ENCODE measurements at regions not wholly inside any gene's neighbourhood (a gene's known extent, or its start where the extent isn't known, plus 50 kb on each side); places are given as distances from the start of the nearest gene placed in this dataset.

GRCh38 chr6:28725274-28725809 lies 198.4 kb downstream of the TRIM27 start:
- FAIRE-seq = no peak
- Histone ChIP-seq H3K36me3 (ENCODE audit: control insufficient read depth in 2 of 3, insufficient read depth in 3 of 3, low read length in 3 of 3) (no peaks in the 10 kb centered on the region), H3K27ac (ENCODE audit: low read depth in 2 of 2, low read length in 2 of 2) (no peak overlapping the region), H3K27me3 (ENCODE audit: control insufficient read depth, insufficient read depth, low read length) (peaks cover 20% of the 10 kb centered on the region), H3K4me3 (ENCODE audit: low read length in 3 of 3) (no peak overlapping the region), H3K4me1 (ENCODE audit: control insufficient read depth in 2 of 3, insufficient read depth in 2 of 3, low read depth in 1 of 3, low read length in 3 of 3) (no peaks in the 10 kb centered on the region), H3K9me3 (ENCODE audit: control insufficient read depth in 2 of 3, insufficient read depth in 1 of 3, low read length in 3 of 3) (peaks cover 0 to 4% (median 0%) of the 10 kb centered on the region in 3 donors), H3K9ac (ENCODE audit: low read length in 3 of 3) (no peak overlapping the region)
- DNase-seq = no peak
- intact Hi-C loops (cut with DNase I) = no loop called here
- no peak for TF ChIP-seq CTCF (IDR thresholded peaks at IDR 0.05; ENCODE audit: borderline replicate concordance, extremely low read depth, insufficient read depth)

GRCh38 chr6:28725890-28726348 lies 197.9 kb downstream of the TRIM27 start:
- no peak for FAIRE-seq

GRCh38 chr6:28726569-28727309 lies 197.0 kb downstream of the TRIM27 start:
- Histone ChIP-seq H3K4me1 (ENCODE audit: control insufficient read depth in 2 of 3, insufficient read depth in 2 of 3, low read depth in 1 of 3, low read length in 3 of 3) (no peaks in the 10 kb centered on the region), H3K9ac (ENCODE audit: low read length in 3 of 3) (no peak overlapping the region), H3K36me3 (ENCODE audit: control insufficient read depth in 2 of 3, insufficient read depth in 3 of 3, low read length in 3 of 3) (no peaks in the 10 kb centered on the region), H3K27ac (ENCODE audit: low read depth in 2 of 2, low read length in 2 of 2) (no peak overlapping the region), H3K4me3 (ENCODE audit: low read length in 3 of 3) (no peak overlapping the region), H3K27me3 (ENCODE audit: control insufficient read depth, insufficient read depth, low read length) (peaks cover 21% of the 10 kb centered on the region), H3K9me3 (ENCODE audit: control insufficient read depth in 2 of 3, insufficient read depth in 1 of 3, low read length in 3 of 3) (peaks cover 0 to 4% (median 2%) of the 10 kb centered on the region in 3 donors)
- intact Hi-C loops (cut with DNase I) = no loop called here
- FAIRE-seq = no peak
- no peak for DNase-seq
- no peak for TF ChIP-seq CTCF (IDR thresholded peaks at IDR 0.05; ENCODE audit: borderline replicate concordance, extremely low read depth, insufficient read depth)

More at GRCh38 chr6:28725890-28726348, 197.9 kb downstream of the TRIM27 start:
- DNase-seq = no peak
- Histone ChIP-seq H3K4me1 (ENCODE audit: control insufficient read depth in 2 of 3, insufficient read depth in 2 of 3, low read depth in 1 of 3, low read length in 3 of 3) (no peaks in the 10 kb centered on the region), H3K9ac (ENCODE audit: low read length in 3 of 3) (no peak overlapping the region), H3K27ac (ENCODE audit: low read depth in 2 of 2, low read length in 2 of 2) (no peak overlapping the region), H3K9me3 (ENCODE audit: control insufficient read depth in 2 of 3, insufficient read depth in 1 of 3, low read length in 3 of 3) (peaks cover 0 to 4% (median 0%) of the 10 kb centered on the region in 3 donors), H3K27me3 (ENCODE audit: control insufficient read depth, insufficient read depth, low read length) (peaks cover 20% of the 10 kb centered on the region), H3K4me3 (ENCODE audit: low read length in 3 of 3) (no peak overlapping the region), H3K36me3 (ENCODE audit: control insufficient read depth in 2 of 3, insufficient read depth in 3 of 3, low read length in 3 of 3) (no peaks in the 10 kb centered on the region)
- TF ChIP-seq CTCF (IDR thresholded peaks at IDR 0.05; ENCODE audit: borderline replicate concordance, extremely low read depth, insufficient read depth) = no peak
- intact Hi-C loops (cut with DNase I) = no loop called here

All from kidney (tissue), 13 donors.